Breast epithelium (tissue), 3 donors: ENCODE measurements at regions not wholly inside any gene's neighbourhood (a gene's known extent, or its start where the extent isn't known, plus 50 kb on each side); places are given as distances from the start of the nearest gene placed in this dataset.

Experiments
- CTCF ChIP-seq, 3 donors: fragments of 450-650 bp; IDR thresholded peaks; one replicate each; pipeline ENCODE4 v1.5.1; 2016 to 2017; ENCODE audit warnings: antibody characterized with exemption in 3 of 3, mild to moderate bottlenecking in 3 of 3, moderate library complexity in 3 of 3
- POLR2A ChIP-seq: fragments of 450-650 bp; IDR thresholded peaks from one replicate; pipeline ENCODE4 v1.6.1; 2016; ENCODE audit warnings: antibody characterized with exemption, mild to moderate bottlenecking, moderate library complexity

GRCh38 chr3:102378216-102378615 lies 56.6 kb upstream of the ZPLD1 start:
- no peak for TF ChIP-seq CTCF (IDR thresholded peaks at IDR 0.05)
- TF ChIP-seq POLR2A: no peak
